C4-2B (cell line): ENCODE measurements at regions not wholly inside any gene's neighbourhood (a gene's known extent, or its start where the extent isn't known, plus 50 kb on each side); places are given as distances from the start of the nearest gene placed in this dataset.

ENCODE experiments used
- ZFX ChIP-seq: fragments of 450-650 bp; IDR thresholded peaks from 2 replicates; pipeline ENCODE4 v1.6.1; 2017
- TF ChIP-seq, protein P1 (sequence below): fragments of 450-650 bp; conservative IDR thresholded peaks from 2 replicates; pipeline ENCODE4 v1.5.1; 2017; ENCODE audit warnings: mild to moderate bottlenecking

DNA sequence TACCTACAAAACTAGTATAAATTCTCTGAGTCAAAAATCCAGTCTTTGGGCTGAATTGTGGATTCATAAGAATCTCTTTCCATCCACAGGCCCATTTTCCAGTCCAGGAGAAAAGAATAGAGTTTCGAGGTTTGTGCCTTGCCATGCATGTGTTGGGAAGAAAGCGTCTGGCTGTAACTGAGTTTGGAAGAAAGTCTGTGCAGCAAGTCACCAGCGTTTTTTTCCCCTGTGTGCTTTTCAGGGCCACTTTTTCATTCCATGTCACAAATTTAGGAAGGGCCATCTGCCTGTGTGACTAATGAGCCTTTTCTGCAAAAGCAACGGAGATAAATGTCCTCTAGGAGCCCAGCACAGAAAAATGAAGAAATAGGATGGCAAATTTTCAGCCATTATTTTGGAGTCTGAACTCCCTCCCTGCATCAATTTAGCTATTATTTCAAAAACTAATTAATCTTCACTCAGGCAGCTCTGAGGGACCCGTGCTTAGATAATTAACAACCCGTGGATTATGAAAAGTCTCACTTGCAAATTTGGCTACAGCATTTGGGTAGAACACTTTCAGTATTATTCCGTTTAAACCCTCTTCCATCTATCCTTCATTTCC is 261.5 kb downstream of the SUDS3 start:
- TF ChIP-seq, protein P1, sequence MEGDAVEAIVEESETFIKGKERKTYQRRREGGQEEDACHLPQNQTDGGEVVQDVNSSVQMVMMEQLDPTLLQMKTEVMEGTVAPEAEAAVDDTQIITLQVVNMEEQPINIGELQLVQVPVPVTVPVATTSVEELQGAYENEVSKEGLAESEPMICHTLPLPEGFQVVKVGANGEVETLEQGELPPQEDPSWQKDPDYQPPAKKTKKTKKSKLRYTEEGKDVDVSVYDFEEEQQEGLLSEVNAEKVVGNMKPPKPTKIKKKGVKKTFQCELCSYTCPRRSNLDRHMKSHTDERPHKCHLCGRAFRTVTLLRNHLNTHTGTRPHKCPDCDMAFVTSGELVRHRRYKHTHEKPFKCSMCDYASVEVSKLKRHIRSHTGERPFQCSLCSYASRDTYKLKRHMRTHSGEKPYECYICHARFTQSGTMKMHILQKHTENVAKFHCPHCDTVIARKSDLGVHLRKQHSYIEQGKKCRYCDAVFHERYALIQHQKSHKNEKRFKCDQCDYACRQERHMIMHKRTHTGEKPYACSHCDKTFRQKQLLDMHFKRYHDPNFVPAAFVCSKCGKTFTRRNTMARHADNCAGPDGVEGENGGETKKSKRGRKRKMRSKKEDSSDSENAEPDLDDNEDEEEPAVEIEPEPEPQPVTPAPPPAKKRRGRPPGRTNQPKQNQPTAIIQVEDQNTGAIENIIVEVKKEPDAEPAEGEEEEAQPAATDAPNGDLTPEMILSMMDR = no peak
- TF ChIP-seq ZFX = no peak
